HG03432 (cell line): ENCODE measurements at regions not wholly inside any gene's neighbourhood (a gene's known extent, or its start where the extent isn't known, plus 50 kb on each side); places are given as distances from the start of the nearest gene placed in this dataset.

Source experiments
- ATAC-seq: cut with Tn5 transposase; IDR thresholded peaks from one replicate; pipeline ENCODE4 v1.9.1; 2021; ENCODE audit warnings: mild to moderate bottlenecking, moderate library complexity; ENCODE audit not compliant: unreplicated experiment

GRCh38 chr3:25300141-25300540, 127.9 kb upstream of the RARB start:
- no peak for ATAC-seq

GRCh38 chr3:25304916-25305315, 123.1 kb upstream of the RARB start:
- no peak for ATAC-seq

GRCh38 chr3:25306066-25306465, 122.0 kb upstream of the RARB start:
- ATAC-seq: no peak

GRCh38 chr3:25306705-25307104, 121.4 kb upstream of the RARB start:
- no peak for ATAC-seq

GRCh38 chr3:25313286-25313685, 114.8 kb upstream of the RARB start:
- no peak for ATAC-seq

- ATAC-seq: no peak
These were observed 103.0 kb upstream of the RARB start for GRCh38 chr3:25324954-25325655.

GRCh38 chr3:25335356-25335755, 92.7 kb upstream of the RARB start:
- no peak for ATAC-seq

GRCh38 chr3:25338158-25338725, 89.8 kb upstream of the RARB start:
- no peak for ATAC-seq

- ATAC-seq: no peak
These were observed 88.8 kb upstream of the RARB start for GRCh38 chr3:25339225-25339624.

- ATAC-seq: no peak
These were observed 83.4 kb upstream of the RARB start for GRCh38 chr3:25344670-25345069.

GRCh38 chr3:25349095-25349494, 79.0 kb upstream of the RARB start:
- no peak for ATAC-seq

- ATAC-seq: no peak
These were observed 78.0 kb upstream of the RARB start for GRCh38 chr3:25349828-25350724.

GRCh38 chr3:25350725-25351114, 77.3 kb upstream of the RARB start:
- ATAC-seq: no peak

GRCh38 chr3:25354071-25354470, 74.0 kb upstream of the RARB start:
- no peak for ATAC-seq

- ATAC-seq: no peak
These were observed 72.8 kb upstream of the RARB start for GRCh38 chr3:25355034-25355885.

GRCh38 chr3:25355998-25356397, 72.1 kb upstream of the RARB start:
- ATAC-seq: no peak

- no peak for ATAC-seq
These were observed 65.9 kb upstream of the RARB start for GRCh38 chr3:25362118-25362517.

- no peak for ATAC-seq
These were observed 62.4 kb upstream of the RARB start for GRCh38 chr3:25365636-25366035.

- no peak for ATAC-seq
These were observed 61.0 kb upstream of the RARB start for GRCh38 chr3:25367025-25367424.

GRCh38 chr3:25372167-25372566, 55.9 kb upstream of the RARB start:
- ATAC-seq: no peak

GRCh38 chr3:25376340-25376739, 51.7 kb upstream of the RARB start:
- ATAC-seq: no peak
